ENCODE measurements at regions not wholly inside any gene's neighbourhood (a gene's known extent, or its start where the extent isn't known, plus 50 kb on each side); places are given as distances from the start of the nearest gene placed in this dataset.

DNA sequence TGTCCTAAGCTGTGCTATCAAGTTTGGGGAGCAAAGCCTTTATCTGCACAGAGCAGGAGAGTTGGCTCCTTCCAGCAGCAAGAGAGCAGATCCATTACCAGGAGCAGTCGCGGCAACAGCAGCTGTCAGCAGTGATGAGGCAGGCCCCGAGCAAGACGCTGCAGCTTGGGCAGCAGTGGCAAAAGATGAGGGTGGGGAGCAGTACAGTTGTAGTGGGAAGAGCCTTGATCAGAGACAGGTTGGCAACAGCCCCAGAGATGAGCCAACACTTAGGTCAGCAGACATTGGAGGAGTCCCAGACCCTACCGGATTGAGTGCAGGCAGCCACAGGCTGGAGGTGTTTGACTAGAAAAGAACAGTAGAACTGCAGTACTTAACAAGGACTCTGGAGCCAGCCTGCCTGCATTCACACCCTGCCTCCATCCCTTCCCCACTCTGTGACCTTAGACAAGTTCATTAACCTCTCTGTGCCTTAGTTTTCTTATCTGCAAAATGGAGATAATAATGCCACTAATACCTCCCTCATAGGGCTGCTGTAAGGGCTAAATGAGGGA lies 117.1 kb upstream of the SERTAD2 start:
- H3K4me3 Mint-ChIP-seq: no peak overlapping the region
- peaks cover 40% of the 10 kb centered on the region for H3K4me1 Mint-ChIP-seq
- no peak overlapping the region for H3K27ac Mint-ChIP-seq
- TF ChIP-seq, protein P1, sequence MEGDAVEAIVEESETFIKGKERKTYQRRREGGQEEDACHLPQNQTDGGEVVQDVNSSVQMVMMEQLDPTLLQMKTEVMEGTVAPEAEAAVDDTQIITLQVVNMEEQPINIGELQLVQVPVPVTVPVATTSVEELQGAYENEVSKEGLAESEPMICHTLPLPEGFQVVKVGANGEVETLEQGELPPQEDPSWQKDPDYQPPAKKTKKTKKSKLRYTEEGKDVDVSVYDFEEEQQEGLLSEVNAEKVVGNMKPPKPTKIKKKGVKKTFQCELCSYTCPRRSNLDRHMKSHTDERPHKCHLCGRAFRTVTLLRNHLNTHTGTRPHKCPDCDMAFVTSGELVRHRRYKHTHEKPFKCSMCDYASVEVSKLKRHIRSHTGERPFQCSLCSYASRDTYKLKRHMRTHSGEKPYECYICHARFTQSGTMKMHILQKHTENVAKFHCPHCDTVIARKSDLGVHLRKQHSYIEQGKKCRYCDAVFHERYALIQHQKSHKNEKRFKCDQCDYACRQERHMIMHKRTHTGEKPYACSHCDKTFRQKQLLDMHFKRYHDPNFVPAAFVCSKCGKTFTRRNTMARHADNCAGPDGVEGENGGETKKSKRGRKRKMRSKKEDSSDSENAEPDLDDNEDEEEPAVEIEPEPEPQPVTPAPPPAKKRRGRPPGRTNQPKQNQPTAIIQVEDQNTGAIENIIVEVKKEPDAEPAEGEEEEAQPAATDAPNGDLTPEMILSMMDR (IDR thresholded peaks at IDR 0.05): no peak
- peaks cover under 1% of the 10 kb centered on the region for H3K36me3 Mint-ChIP-seq (ENCODE audit: low read depth)
- peaks cover 17% of the 10 kb centered on the region for H3K9me3 Mint-ChIP-seq
- DNase-seq: no peak
- peaks cover 11% of the 10 kb centered on the region for H3K27me3 Mint-ChIP-seq (ENCODE audit: low read depth, poor library complexity)

GRCh38 chr2:64771737-64772136 lies 118.0 kb upstream of the SERTAD2 start:
- TF ChIP-seq, protein P1 (IDR thresholded peaks at IDR 0.05): no peak
- peaks cover 6% of the 10 kb centered on the region for H3K36me3 Mint-ChIP-seq (ENCODE audit: low read depth)
- no peak overlapping the region for H3K4me3 Mint-ChIP-seq
- DNase-seq: no peak
- peaks cover 40% of the 10 kb centered on the region for H3K4me1 Mint-ChIP-seq
- peaks cover 24% of the 10 kb centered on the region for H3K9me3 Mint-ChIP-seq
- no peak overlapping the region for H3K27ac Mint-ChIP-seq
- H3K27me3 Mint-ChIP-seq (ENCODE audit: low read depth, poor library complexity): peaks cover 8% of the 10 kb centered on the region

DNA sequence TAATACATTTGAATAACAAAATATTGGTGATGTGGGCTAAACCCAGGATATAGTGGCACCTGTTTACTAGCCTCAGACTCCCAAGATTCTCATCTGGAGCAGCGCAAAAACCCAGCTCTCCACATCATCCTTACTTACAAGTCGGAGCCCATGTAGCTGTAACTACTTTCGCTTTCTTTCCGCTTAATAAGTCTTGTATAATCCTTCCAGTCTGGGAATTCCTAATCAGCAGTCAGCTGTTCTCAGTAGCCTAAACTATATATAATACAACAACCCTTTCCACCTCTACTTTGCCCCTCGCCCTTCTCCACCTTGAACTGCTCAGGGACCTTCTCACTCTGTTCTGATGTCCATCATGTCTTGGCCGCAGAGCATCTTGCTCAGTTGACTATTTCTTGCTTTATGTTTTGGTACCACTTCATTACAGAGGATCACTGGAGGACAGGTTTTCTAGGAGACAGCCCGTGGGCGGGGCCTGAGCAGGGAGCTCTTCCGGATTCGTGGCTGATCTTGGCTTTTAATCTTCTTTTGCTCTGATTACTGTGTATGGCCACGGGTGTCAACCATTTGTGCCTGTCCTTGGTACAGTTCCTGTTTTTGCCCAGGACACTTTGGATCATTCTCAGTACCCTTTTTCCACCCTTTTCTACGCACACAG lies 119.9 kb upstream of the SERTAD2 start:
- Mint-ChIP-seq H3K36me3 (ENCODE audit: low read depth) (peaks cover 6% of the 10 kb centered on the region), H3K4me3 (no peak overlapping the region), H3K27ac (no peak overlapping the region), H3K4me1 (peaks cover 28% of the 10 kb centered on the region), H3K9me3 (peaks cover 24% of the 10 kb centered on the region), H3K27me3 (ENCODE audit: low read depth, poor library complexity) (peaks cover 4% of the 10 kb centered on the region)
- DNase-seq: no peak
- TF ChIP-seq, protein P1 (IDR thresholded peaks at IDR 0.05): no peak

GRCh38 chr2:64777841-64778240 lies 124.1 kb upstream of the SERTAD2 start:
- DNase-seq: no peak
- H3K9me3 Mint-ChIP-seq: peaks cover 24% of the 10 kb centered on the region
- H3K27me3 Mint-ChIP-seq (ENCODE audit: low read depth, poor library complexity): peaks cover 7% of the 10 kb centered on the region
- H3K27ac Mint-ChIP-seq: no peak overlapping the region
- no peaks in the 10 kb centered on the region for H3K4me1 Mint-ChIP-seq
- H3K4me3 Mint-ChIP-seq: no peak overlapping the region
- H3K36me3 Mint-ChIP-seq (ENCODE audit: low read depth): peaks cover 6% of the 10 kb centered on the region
- TF ChIP-seq, protein P1 (IDR thresholded peaks at IDR 0.05): no peak

- DNase-seq: no peak
- peaks cover 13% of the 10 kb centered on the region for H3K27me3 Mint-ChIP-seq (ENCODE audit: low read depth, poor library complexity)
- TF ChIP-seq, protein P1 (IDR thresholded peaks at IDR 0.05): no peak
- peaks cover 23% of the 10 kb centered on the region for H3K9me3 Mint-ChIP-seq
- H3K36me3 Mint-ChIP-seq (ENCODE audit: low read depth): peaks cover 6% of the 10 kb centered on the region
- H3K27ac Mint-ChIP-seq: no peak overlapping the region
- no peaks in the 10 kb centered on the region for H3K4me1 Mint-ChIP-seq
- no peak overlapping the region for H3K4me3 Mint-ChIP-seq
These were observed 125.5 kb upstream of the SERTAD2 start for GRCh38 chr2:64779117-64779690.
